Activated T-helper 2 cell treated with anti-CD3 and anti-CD28 coated beads, Interferon-gamma antibody, Interleukin-2, Interleukin-4, amounts not matched to agents 10 μg/mL and 5 μg/mL and 100 μg/mL, durations not matched to agents 14 hours and 24 hours and 36 hours (primary cell): ENCODE measurements at regions not wholly inside any gene's neighbourhood (a gene's known extent, or its start where the extent isn't known, plus 50 kb on each side); places are given as distances from the start of the nearest gene placed in this dataset.

ENCODE experiments used
- DNase-seq: peaks from one replicate; pipeline ENCODE4 v3.0.0; 2021; ENCODE audit warnings: low spot score
- H3K27ac Mint-ChIP-seq: one replicate; pipeline ENCODE4 v1.8.0; 2021; ENCODE audit warnings: mixed read lengths
- H3K27me3 Mint-ChIP-seq: one replicate; pipeline ENCODE4 v1.8.0; 2021; ENCODE audit warnings: low read depth, mixed read lengths
- H3K36me3 Mint-ChIP-seq: one replicate; pipeline ENCODE4 v1.8.0; 2021; ENCODE audit warnings: low read depth, mixed read lengths
- H3K4me1 Mint-ChIP-seq: one replicate; pipeline ENCODE4 v1.8.0; 2021; ENCODE audit warnings: low read depth, mixed read lengths
- H3K4me3 Mint-ChIP-seq: one replicate; pipeline ENCODE4 v1.8.0; 2021; ENCODE audit warnings: low read depth, mild to moderate bottlenecking, moderate library complexity, mixed read lengths
- H3K9me3 Mint-ChIP-seq: one replicate; pipeline ENCODE4 v1.8.0; 2021; ENCODE audit warnings: mixed read lengths
- intact Hi-C: fragments of 100-400 bp; cut with micrococcal nuclease; formaldehyde crosslinking; loops from one replicate; pipeline ENCODE4 v1.15.1; 2023

- no peaks in the 10 kb centered on the region for H3K27me3 Mint-ChIP-seq
- H3K4me3 Mint-ChIP-seq: no peak overlapping the region
- intact Hi-C loops: no loop called here
- H3K36me3 Mint-ChIP-seq: no peaks in the 10 kb centered on the region
- DNase-seq: no peak
- no peak overlapping the region for H3K27ac Mint-ChIP-seq
- H3K9me3 Mint-ChIP-seq: no peaks in the 10 kb centered on the region
- H3K4me1 Mint-ChIP-seq: peaks cover 3% of the 10 kb centered on the region
These were observed 93.2 kb upstream of the TP53I11 start for GRCh38 chr11:45043755-45044475.

- no peaks in the 10 kb centered on the region for H3K36me3 Mint-ChIP-seq
- intact Hi-C loops: no loop called here
- H3K9me3 Mint-ChIP-seq: no peaks in the 10 kb centered on the region
- H3K27ac Mint-ChIP-seq: no peak overlapping the region
- H3K27me3 Mint-ChIP-seq: no peaks in the 10 kb centered on the region
- peaks cover 3% of the 10 kb centered on the region for H3K4me1 Mint-ChIP-seq
- no peak for DNase-seq
- H3K4me3 Mint-ChIP-seq: no peak overlapping the region
These were observed 95.2 kb upstream of the TP53I11 start for GRCh38 chr11:45045683-45046471.

- Mint-ChIP-seq H3K36me3 (no peaks in the 10 kb centered on the region), H3K9me3 (no peaks in the 10 kb centered on the region), H3K4me1 (peaks cover 3% of the 10 kb centered on the region), H3K27ac (no peak overlapping the region), H3K4me3 (no peak overlapping the region), H3K27me3 (no peaks in the 10 kb centered on the region)
- DNase-seq: no peak
- intact Hi-C loops: no loop called here
These were observed 97.7 kb upstream of the TP53I11 start for GRCh38 chr11:45048313-45048841.

GRCh38 chr11:45048870-45049691 is 97.4 kb upstream of the PRDM11 start:
- Mint-ChIP-seq H3K36me3 (no peaks in the 10 kb centered on the region), H3K4me1 (peaks cover 3% of the 10 kb centered on the region), H3K27me3 (no peaks in the 10 kb centered on the region), H3K27ac (no peak overlapping the region), H3K9me3 (no peaks in the 10 kb centered on the region), H3K4me3 (no peak overlapping the region)
- intact Hi-C loops: no loop called here
- no peak for DNase-seq

GRCh38 chr11:45050111-45050510 is 96.3 kb upstream of the PRDM11 start:
- Mint-ChIP-seq H3K9me3 (no peaks in the 10 kb centered on the region), H3K4me3 (no peak overlapping the region)
- intact Hi-C loops: no loop called here

GRCh38 chr11:45051621-45052020 is 94.8 kb upstream of the PRDM11 start:
- Mint-ChIP-seq H3K4me1 (no peaks in the 10 kb centered on the region), H3K27me3 (no peaks in the 10 kb centered on the region), H3K27ac (no peak overlapping the region), H3K4me3 (no peak overlapping the region), H3K36me3 (no peaks in the 10 kb centered on the region), H3K9me3 (no peaks in the 10 kb centered on the region)
- intact Hi-C loops: no loop called here
- DNase-seq: no peak

More at GRCh38 chr11:45050111-45050510, 96.3 kb upstream of the PRDM11 start:
- H3K36me3 Mint-ChIP-seq: no peaks in the 10 kb centered on the region
- H3K4me1 Mint-ChIP-seq: peaks cover 3% of the 10 kb centered on the region
- no peak overlapping the region for H3K27ac Mint-ChIP-seq
- no peak for DNase-seq
- no peaks in the 10 kb centered on the region for H3K27me3 Mint-ChIP-seq

GRCh38 chr11:45052361-45052760 is 94.1 kb upstream of the PRDM11 start:
- no peak for DNase-seq
- H3K4me3 Mint-ChIP-seq: no peak overlapping the region
- intact Hi-C loops: no loop called here
- no peaks in the 10 kb centered on the region for H3K36me3 Mint-ChIP-seq
- no peaks in the 10 kb centered on the region for H3K4me1 Mint-ChIP-seq
- H3K27me3 Mint-ChIP-seq: no peaks in the 10 kb centered on the region
- no peaks in the 10 kb centered on the region for H3K9me3 Mint-ChIP-seq
- no peak overlapping the region for H3K27ac Mint-ChIP-seq

- Mint-ChIP-seq H3K4me3 (no peak overlapping the region), H3K36me3 (no peaks in the 10 kb centered on the region), H3K9me3 (no peaks in the 10 kb centered on the region), H3K27me3 (no peaks in the 10 kb centered on the region), H3K4me1 (no peaks in the 10 kb centered on the region), H3K27ac (no peak overlapping the region)
- no peak for DNase-seq
- intact Hi-C loops: no loop called here
These were observed 92.5 kb upstream of the PRDM11 start for GRCh38 chr11:45053736-45054446.

GRCh38 chr11:45054956-45055355 is 91.5 kb upstream of the PRDM11 start:
- H3K4me1 Mint-ChIP-seq: no peaks in the 10 kb centered on the region
- no peak overlapping the region for H3K4me3 Mint-ChIP-seq
- no peak for DNase-seq
- no peak overlapping the region for H3K27ac Mint-ChIP-seq
- no peaks in the 10 kb centered on the region for H3K27me3 Mint-ChIP-seq
- intact Hi-C loops: no loop called here
- H3K36me3 Mint-ChIP-seq: no peaks in the 10 kb centered on the region
- H3K9me3 Mint-ChIP-seq: no peaks in the 10 kb centered on the region

- H3K36me3 Mint-ChIP-seq: no peaks in the 10 kb centered on the region
- DNase-seq: no peak
- H3K27me3 Mint-ChIP-seq: no peaks in the 10 kb centered on the region
- no peak overlapping the region for H3K4me3 Mint-ChIP-seq
- intact Hi-C loops: no loop called here
- no peak overlapping the region for H3K27ac Mint-ChIP-seq
- no peaks in the 10 kb centered on the region for H3K9me3 Mint-ChIP-seq
- no peaks in the 10 kb centered on the region for H3K4me1 Mint-ChIP-seq
These were observed 89.9 kb upstream of the PRDM11 start for GRCh38 chr11:45056529-45056928.

- no peak for DNase-seq
- Mint-ChIP-seq H3K9me3 (no peaks in the 10 kb centered on the region), H3K4me3 (no peak overlapping the region), H3K36me3 (no peaks in the 10 kb centered on the region), H3K4me1 (no peaks in the 10 kb centered on the region), H3K27me3 (no peaks in the 10 kb centered on the region), H3K27ac (no peak overlapping the region)
- intact Hi-C loops: no loop called here
These were observed 88.3 kb upstream of the PRDM11 start for GRCh38 chr11:45057938-45058646.

GRCh38 chr11:45058647-45058950 is 87.8 kb upstream of the PRDM11 start:
- H3K9me3 Mint-ChIP-seq: no peaks in the 10 kb centered on the region
- H3K4me3 Mint-ChIP-seq: no peak overlapping the region

More at GRCh38 chr11:45058647-45058950, 87.8 kb upstream of the PRDM11 start:
- no peak for DNase-seq
- Mint-ChIP-seq H3K27ac (no peak overlapping the region), H3K27me3 (no peaks in the 10 kb centered on the region), H3K36me3 (no peaks in the 10 kb centered on the region), H3K4me1 (no peaks in the 10 kb centered on the region)
- intact Hi-C loops: no loop called here
